Kidney (tissue), 13 donors: ENCODE measurements at regions not wholly inside any gene's neighbourhood (a gene's known extent, or its start where the extent isn't known, plus 50 kb on each side); places are given as distances from the start of the nearest gene placed in this dataset.

Experiments
- DNase-seq, 5 donors: peaks; one replicate each; pipeline ENCODE4 v3.0.0-alpha.2; 2013 to 2020
- FAIRE-seq: peaks from 2 replicates; lab custom pipeline; 2012; peaks lifted over from hg19 to GRCh38; lab: Jason Lieb, UNC
- H3K27ac ChIP-seq, 2 donors: one replicate each; pipeline ENCODE4 v1.7.0; 2013; ENCODE audit warnings: low read depth in 2 of 2, low read length in 2 of 2, inconsistent platforms in 1 of 2
- H3K27me3 ChIP-seq: one replicate; pipeline ENCODE4 v1.7.1; 2013; ENCODE audit warnings: low read length, inconsistent platforms; ENCODE audit not compliant: control insufficient read depth, insufficient read depth
- H3K36me3 ChIP-seq, 3 donors: one replicate each; pipeline versions ENCODE4 v1.7.0 to v1.7.1; 2013; ENCODE audit warnings: low read length in 3 of 3, control low read depth in 1 of 3, inconsistent platforms in 1 of 3; ENCODE audit not compliant: insufficient read depth in 3 of 3, control insufficient read depth in 2 of 3
- H3K4me1 ChIP-seq, 3 donors: one replicate each; pipeline versions ENCODE4 v1.7.0 to v1.7.1; 2013; ENCODE audit warnings: low read length in 3 of 3, inconsistent platforms in 1 of 3, low read depth in 1 of 3; ENCODE audit not compliant: control insufficient read depth in 2 of 3, insufficient read depth in 2 of 3
- H3K4me3 ChIP-seq, 3 donors: one replicate each; pipeline versions ENCODE4 v1.7.0 to v1.8.1; 2013; ENCODE audit warnings: low read length in 3 of 3, control low read depth in 1 of 3, inconsistent platforms in 1 of 3
- H3K9ac ChIP-seq, 3 donors: one replicate each; pipeline versions ENCODE4 v1.7.0 to v1.7.1; 2013; ENCODE audit warnings: low read length in 3 of 3, control low read depth in 1 of 3, inconsistent platforms in 1 of 3
- H3K9me3 ChIP-seq, 3 donors: one replicate each; pipeline versions ENCODE4 v1.7.0 to v1.7.1; 2013; ENCODE audit warnings: low read length in 3 of 3, control low read depth in 1 of 3, inconsistent platforms in 1 of 3; ENCODE audit not compliant: control insufficient read depth in 2 of 3, insufficient read depth in 1 of 3
- CTCF ChIP-seq: IDR thresholded peaks from 3 replicates; pipeline ENCODE4 v1.5.1; 2012; ENCODE audit warnings: mild to moderate bottlenecking, moderate library complexity, borderline replicate concordance; ENCODE audit not compliant: insufficient read depth; ENCODE audit errors: extremely low read depth
- intact Hi-C: fragments of 100-400 bp; cut with DNase I; formaldehyde crosslinking; loops from one replicate; pipeline ENCODE4 v1.11.1; 2022
- donor health status: control.
- donor health status: control.
- donor health status: control.
- donor health status: control.
- donor health status: control.
- donor health status: DM: yes; HTN: yes; CAD: no.
- donor health status: Normal renal cell carcinoma (clear cell type).

GRCh38 chr2:118596620-118597019 is 250.8 kb downstream of the EN1 start:
- FAIRE-seq: no peak
- intact Hi-C loops: no loop called here

GRCh38 chr2:118593257-118593656 is 254.2 kb downstream of the EN1 start:
- no peaks in the 10 kb centered on the region for H3K36me3 ChIP-seq
- intact Hi-C loops: no loop called here

More at GRCh38 chr2:118596620-118597019, 250.8 kb downstream of the EN1 start:
- peaks cover 0 to 2% (median 0%) of the 10 kb centered on the region in 3 donors for H3K4me1 ChIP-seq
- H3K27ac ChIP-seq: no peak overlapping the region
- TF ChIP-seq CTCF: no peak
- no peak for DNase-seq
- no peaks in the 10 kb centered on the region for H3K27me3 ChIP-seq
- no peaks in the 10 kb centered on the region for H3K9me3 ChIP-seq
- no peaks in the 10 kb centered on the region for H3K36me3 ChIP-seq
- H3K4me3 ChIP-seq: no peak overlapping the region
- no peak overlapping the region for H3K9ac ChIP-seq

GRCh38 chr2:118591223-118591622 is 256.2 kb downstream of the EN1 start:
- H3K4me3 ChIP-seq: no peak overlapping the region
- H3K27ac ChIP-seq: no peak overlapping the region
- TF ChIP-seq CTCF: no peak
- no peaks in the 10 kb centered on the region for H3K9me3 ChIP-seq
- intact Hi-C loops: no loop called here
- H3K27me3 ChIP-seq: no peaks in the 10 kb centered on the region
- DNase-seq (peak in 1 of 5 donors; percentile 33), FAIRE-seq (no peak)
- no peak overlapping the region for H3K9ac ChIP-seq
- H3K4me1 ChIP-seq: no peaks in the 10 kb centered on the region
- H3K36me3 ChIP-seq: no peaks in the 10 kb centered on the region

More at GRCh38 chr2:118593257-118593656, 254.2 kb downstream of the EN1 start:
- Histone ChIP-seq H3K27me3 (no peaks in the 10 kb centered on the region), H3K9ac (no peak overlapping the region), H3K4me1 (no peaks in the 10 kb centered on the region), H3K4me3 (no peak overlapping the region), H3K27ac (no peak overlapping the region), H3K9me3 (no peaks in the 10 kb centered on the region)
- FAIRE-seq (no peak), DNase-seq (no peak)
- no peak for TF ChIP-seq CTCF

- FAIRE-seq (no peak), DNase-seq (no peak)
- intact Hi-C loops: no loop called here
- TF ChIP-seq CTCF: no peak
- no peaks in the 10 kb centered on the region for H3K4me1 ChIP-seq
- no peak overlapping the region for H3K4me3 ChIP-seq
- H3K9ac ChIP-seq: no peak overlapping the region
- H3K27ac ChIP-seq: no peak overlapping the region
- H3K27me3 ChIP-seq: no peaks in the 10 kb centered on the region
- H3K9me3 ChIP-seq: no peaks in the 10 kb centered on the region
- no peaks in the 10 kb centered on the region for H3K36me3 ChIP-seq
These were observed 257.7 kb downstream of the EN1 start for GRCh38 chr2:118589721-118590120.
